ENCODE measurements at regions not wholly inside any gene's neighbourhood (a gene's known extent, or its start where the extent isn't known, plus 50 kb on each side); places are given as distances from the start of the nearest gene placed in this dataset.

GRCh38 chr4:114236171-114236769 is 256.8 kb upstream of the ARSJ start:
- WGBS (ENCODE audit: insufficient coverage): 100% methylated on average over 1 of the region's 2 CpGs

GRCh38 chr4:114237997-114238396 is 258.6 kb upstream of the ARSJ start:
- H3K27me3 ChIP-seq (ENCODE audit: control insufficient read depth, insufficient read depth, low read length): no peaks in the 10 kb centered on the region
- H3K4me1 Mint-ChIP-seq: no peaks in the 10 kb centered on the region
- no peak overlapping the region for H3K27ac ChIP-seq (ENCODE audit: low read length)
- no peak overlapping the region for H3K4me3 ChIP-seq (ENCODE audit: low read length)
- no peak overlapping the region for H3K4me3 Mint-ChIP-seq
- no peak overlapping the region for H3K27ac Mint-ChIP-seq
- no peaks in the 10 kb centered on the region for H3K9me3 ChIP-seq (ENCODE audit: control insufficient read depth, insufficient read depth, low read length)
- H3K9me3 Mint-ChIP-seq: no peaks in the 10 kb centered on the region
- intact Hi-C loops (cut with micrococcal nuclease): no loop called here
- no peaks in the 10 kb centered on the region for H3K4me1 ChIP-seq (ENCODE audit: control insufficient read depth, insufficient read depth, low read length)
- H3K27me3 Mint-ChIP-seq (ENCODE audit: low read depth in 2 of 2): no peaks in the 10 kb centered on the region
- TF ChIP-seq, protein P1, sequence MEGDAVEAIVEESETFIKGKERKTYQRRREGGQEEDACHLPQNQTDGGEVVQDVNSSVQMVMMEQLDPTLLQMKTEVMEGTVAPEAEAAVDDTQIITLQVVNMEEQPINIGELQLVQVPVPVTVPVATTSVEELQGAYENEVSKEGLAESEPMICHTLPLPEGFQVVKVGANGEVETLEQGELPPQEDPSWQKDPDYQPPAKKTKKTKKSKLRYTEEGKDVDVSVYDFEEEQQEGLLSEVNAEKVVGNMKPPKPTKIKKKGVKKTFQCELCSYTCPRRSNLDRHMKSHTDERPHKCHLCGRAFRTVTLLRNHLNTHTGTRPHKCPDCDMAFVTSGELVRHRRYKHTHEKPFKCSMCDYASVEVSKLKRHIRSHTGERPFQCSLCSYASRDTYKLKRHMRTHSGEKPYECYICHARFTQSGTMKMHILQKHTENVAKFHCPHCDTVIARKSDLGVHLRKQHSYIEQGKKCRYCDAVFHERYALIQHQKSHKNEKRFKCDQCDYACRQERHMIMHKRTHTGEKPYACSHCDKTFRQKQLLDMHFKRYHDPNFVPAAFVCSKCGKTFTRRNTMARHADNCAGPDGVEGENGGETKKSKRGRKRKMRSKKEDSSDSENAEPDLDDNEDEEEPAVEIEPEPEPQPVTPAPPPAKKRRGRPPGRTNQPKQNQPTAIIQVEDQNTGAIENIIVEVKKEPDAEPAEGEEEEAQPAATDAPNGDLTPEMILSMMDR (IDR thresholded peaks at IDR 0.05): no peak
- no peaks in the 10 kb centered on the region for H3K36me3 ChIP-seq (ENCODE audit: control insufficient read depth, insufficient read depth, low read length)
- no peak for ATAC-seq
- no peak for DNase-seq
- H3K36me3 Mint-ChIP-seq: no peaks in the 10 kb centered on the region

More at GRCh38 chr4:114236171-114236769, 256.8 kb upstream of the ARSJ start:
- Mint-ChIP-seq H3K4me3 (no peak overlapping the region), H3K36me3 (no peaks in the 10 kb centered on the region), H3K27ac (no peak overlapping the region), H3K4me1 (no peaks in the 10 kb centered on the region), H3K27me3 (ENCODE audit: low read depth in 2 of 2) (no peaks in the 10 kb centered on the region), H3K9me3 (no peaks in the 10 kb centered on the region)
- no peaks in the 10 kb centered on the region for H3K27me3 ChIP-seq (ENCODE audit: control insufficient read depth, insufficient read depth, low read length)
- ATAC-seq: no peak
- no peak overlapping the region for H3K27ac ChIP-seq (ENCODE audit: low read length)
- DNase-seq: no peak
- TF ChIP-seq, protein P1 (IDR thresholded peaks at IDR 0.05): no peak
- no peaks in the 10 kb centered on the region for H3K36me3 ChIP-seq (ENCODE audit: control insufficient read depth, insufficient read depth, low read length)
- no peak overlapping the region for H3K4me3 ChIP-seq (ENCODE audit: low read length)
- intact Hi-C loops (cut with micrococcal nuclease): no loop called here
- H3K4me1 ChIP-seq (ENCODE audit: control insufficient read depth, insufficient read depth, low read length): no peaks in the 10 kb centered on the region
- no peaks in the 10 kb centered on the region for H3K9me3 ChIP-seq (ENCODE audit: control insufficient read depth, insufficient read depth, low read length)

GRCh38 chr4:114249561-114249960 is 270.1 kb upstream of the ARSJ start:
- Mint-ChIP-seq H3K27me3 (ENCODE audit: low read depth in 2 of 2) (no peaks in the 10 kb centered on the region), H3K27ac (no peak overlapping the region), H3K4me1 (no peaks in the 10 kb centered on the region), H3K36me3 (peaks cover 6% of the 10 kb centered on the region), H3K4me3 (no peak overlapping the region), H3K9me3 (peaks cover 10% of the 10 kb centered on the region in 2 donors)
- Histone ChIP-seq H3K27me3 (ENCODE audit: control insufficient read depth, insufficient read depth, low read length) (no peaks in the 10 kb centered on the region), H3K27ac (ENCODE audit: low read length) (no peak overlapping the region), H3K4me3 (ENCODE audit: low read length) (no peak overlapping the region), H3K4me1 (ENCODE audit: control insufficient read depth, insufficient read depth, low read length) (no peaks in the 10 kb centered on the region), H3K36me3 (ENCODE audit: control insufficient read depth, insufficient read depth, low read length) (no peaks in the 10 kb centered on the region), H3K9me3 (ENCODE audit: control insufficient read depth, insufficient read depth, low read length) (peaks cover 2% of the 10 kb centered on the region)
- intact Hi-C loops (cut with micrococcal nuclease): no loop called here
- ATAC-seq: no peak
- 67% methylated on average over 1 of the region's 1 CpG for WGBS (ENCODE audit: insufficient coverage)
- TF ChIP-seq, protein P1 (IDR thresholded peaks at IDR 0.05): no peak
- no peak for DNase-seq

- no peaks in the 10 kb centered on the region for H3K4me1 Mint-ChIP-seq
- no peak overlapping the region for H3K27ac Mint-ChIP-seq
- no peaks in the 10 kb centered on the region for H3K27me3 Mint-ChIP-seq (ENCODE audit: low read depth in 2 of 2)
- ATAC-seq: no peak
- Histone ChIP-seq H3K27ac (ENCODE audit: low read length) (no peak overlapping the region), H3K36me3 (ENCODE audit: control insufficient read depth, insufficient read depth, low read length) (no peaks in the 10 kb centered on the region), H3K4me1 (ENCODE audit: control insufficient read depth, insufficient read depth, low read length) (no peaks in the 10 kb centered on the region), H3K9me3 (ENCODE audit: control insufficient read depth, insufficient read depth, low read length) (peaks cover 2% of the 10 kb centered on the region), H3K27me3 (ENCODE audit: control insufficient read depth, insufficient read depth, low read length) (no peaks in the 10 kb centered on the region), H3K4me3 (ENCODE audit: low read length) (no peak overlapping the region)
- no peak overlapping the region for H3K4me3 Mint-ChIP-seq
- no peak for DNase-seq
- intact Hi-C loops (cut with micrococcal nuclease): no loop called here
- H3K36me3 Mint-ChIP-seq: peaks cover 6% of the 10 kb centered on the region
- H3K9me3 Mint-ChIP-seq: peaks cover 9 to 10% of the 10 kb centered on the region in 2 donors
- TF ChIP-seq, protein P1 (IDR thresholded peaks at IDR 0.05): no peak
Measured at GRCh38 chr4:114249976-114250375, 270.5 kb upstream of the ARSJ start.
